Fibroblast of lung (primary cell): ENCODE measurements at regions not wholly inside any gene's neighbourhood (a gene's known extent, or its start where the extent isn't known, plus 50 kb on each side); places are given as distances from the start of the nearest gene placed in this dataset.
"Not testable (repeated sequence)": the region's sequence is repeated elsewhere in the genome, so short reads cannot be mapped to it uniquely, and the experiment has no call there.

ENCODE experiments used
- DNase-seq, 2 donors: peaks; one replicate each; pipeline versions ENCODE4 v3.0.0 to v3.0.0-alpha.2; 2010; ENCODE audit warnings: low read depth in 2 of 2
- H2AFZ ChIP-seq: 2 replicates; pipeline ENCODE4 v1.5.1; 2012; ENCODE audit warnings: low read length, control low read depth, inconsistent platforms
- H3K27ac ChIP-seq: 2 replicates; pipeline ENCODE4 v1.5.1; 2011; ENCODE audit warnings: low read length, control low read depth; ENCODE audit not compliant: insufficient read depth
- H3K27me3 ChIP-seq: 2 replicates; pipeline ENCODE4 v1.5.1; 2011; ENCODE audit warnings: mild to moderate bottlenecking, low read length; ENCODE audit not compliant: control insufficient read depth, insufficient read depth
- H3K36me3 ChIP-seq: 2 replicates; pipeline ENCODE4 v1.5.1; 2011; ENCODE audit warnings: low read length; ENCODE audit not compliant: control insufficient read depth, insufficient read depth
- H3K4me1 ChIP-seq: 2 replicates; pipeline ENCODE4 v1.5.1; 2011; ENCODE audit warnings: low read length; ENCODE audit not compliant: control insufficient read depth, insufficient read depth; ENCODE audit errors: extremely low read depth
- H3K4me2 ChIP-seq: 2 replicates; pipeline ENCODE4 v1.5.1; 2011; ENCODE audit warnings: low read length, control low read depth; ENCODE audit not compliant: insufficient read depth; ENCODE audit errors: extremely low read depth
- H3K4me3 ChIP-seq, 4 experiments: fragments of 200-600 bp in 1 of 4; sonication (generic) in 1 of 4; replicated peaks in 1 of 4; 2 replicates each; pipeline ENCODE4 v1.5.1; 2011 to 2016; ENCODE audit warnings: low read length in 4 of 4, low read depth in 3 of 4, mild to moderate bottlenecking in 3 of 4, control low read depth in 2 of 4, inconsistent platforms in 1 of 4, mixed read lengths in 1 of 4; ENCODE audit not compliant: insufficient read depth in 1 of 4; ENCODE audit errors: control extremely low read depth in 1 of 4
- H3K79me2 ChIP-seq: 2 replicates; pipeline ENCODE4 v1.5.1; 2012; ENCODE audit warnings: mild to moderate bottlenecking, low read length, inconsistent platforms; ENCODE audit not compliant: control insufficient read depth, insufficient read depth
- H3K9ac ChIP-seq: 2 replicates; pipeline ENCODE4 v1.5.1; 2011; ENCODE audit warnings: mild to moderate bottlenecking, low read length, control low read depth; ENCODE audit not compliant: insufficient read depth
- H3K9me3 ChIP-seq: 2 replicates; pipeline ENCODE4 v1.5.1; 2012; ENCODE audit warnings: low read depth, low read length; ENCODE audit not compliant: control insufficient read depth, insufficient read depth
- H4K20me1 ChIP-seq: 2 replicates; pipeline ENCODE4 v1.5.1; 2011; ENCODE audit warnings: low read length; ENCODE audit not compliant: control insufficient read depth, insufficient read depth; ENCODE audit errors: extremely low read depth
- EZH2 ChIP-seq: IDR thresholded peaks from 2 replicates; pipeline ENCODE4 v1.5.1; 2012; ENCODE audit warnings: low read length, control low read depth, mild to moderate bottlenecking; ENCODE audit errors: missing control alignments
- TF ChIP-seq, protein P1 (sequence below), 2 donors: IDR thresholded peaks in 1 of 2; conservative IDR thresholded peaks in 1 of 2; 1 replicate in 1 of 2; 2 replicates in 1 of 2; pipeline ENCODE4 v1.5.1; 2011 to 2012; ENCODE audit warnings: low read length in 2 of 2, control low read depth in 1 of 2, inconsistent platforms in 1 of 2, low read depth in 1 of 2, mild to moderate bottlenecking in 1 of 2

- Histone ChIP-seq H3K27me3 (peaks cover 12% of the 10 kb centered on the region), H2AFZ (no peak overlapping the region), H3K79me2 (no peaks in the 10 kb centered on the region), H3K36me3 (no peaks in the 10 kb centered on the region), H3K27ac (no peak overlapping the region), H4K20me1 (no peaks in the 10 kb centered on the region), H3K4me1 (no peaks in the 10 kb centered on the region), H3K9me3 (no peaks in the 10 kb centered on the region), H3K4me3 (no peak overlapping the region), H3K4me2 (no peak overlapping the region), H3K9ac (no peak overlapping the region)
- no peak for TF ChIP-seq EZH2
- TF ChIP-seq, protein P1, sequence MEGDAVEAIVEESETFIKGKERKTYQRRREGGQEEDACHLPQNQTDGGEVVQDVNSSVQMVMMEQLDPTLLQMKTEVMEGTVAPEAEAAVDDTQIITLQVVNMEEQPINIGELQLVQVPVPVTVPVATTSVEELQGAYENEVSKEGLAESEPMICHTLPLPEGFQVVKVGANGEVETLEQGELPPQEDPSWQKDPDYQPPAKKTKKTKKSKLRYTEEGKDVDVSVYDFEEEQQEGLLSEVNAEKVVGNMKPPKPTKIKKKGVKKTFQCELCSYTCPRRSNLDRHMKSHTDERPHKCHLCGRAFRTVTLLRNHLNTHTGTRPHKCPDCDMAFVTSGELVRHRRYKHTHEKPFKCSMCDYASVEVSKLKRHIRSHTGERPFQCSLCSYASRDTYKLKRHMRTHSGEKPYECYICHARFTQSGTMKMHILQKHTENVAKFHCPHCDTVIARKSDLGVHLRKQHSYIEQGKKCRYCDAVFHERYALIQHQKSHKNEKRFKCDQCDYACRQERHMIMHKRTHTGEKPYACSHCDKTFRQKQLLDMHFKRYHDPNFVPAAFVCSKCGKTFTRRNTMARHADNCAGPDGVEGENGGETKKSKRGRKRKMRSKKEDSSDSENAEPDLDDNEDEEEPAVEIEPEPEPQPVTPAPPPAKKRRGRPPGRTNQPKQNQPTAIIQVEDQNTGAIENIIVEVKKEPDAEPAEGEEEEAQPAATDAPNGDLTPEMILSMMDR (conservative IDR thresholded peaks at IDR 0.05 in 1 of 2, IDR thresholded peaks at IDR 0.05 in 1 of 2; ENCODE audit: low read depth in 1 of 2, low read length in 2 of 2) = no peak
- DNase-seq = no peak
These were observed 73.0 kb upstream of the RGPD5 start for GRCh38 chr2:109721135-109721534.

DNA sequence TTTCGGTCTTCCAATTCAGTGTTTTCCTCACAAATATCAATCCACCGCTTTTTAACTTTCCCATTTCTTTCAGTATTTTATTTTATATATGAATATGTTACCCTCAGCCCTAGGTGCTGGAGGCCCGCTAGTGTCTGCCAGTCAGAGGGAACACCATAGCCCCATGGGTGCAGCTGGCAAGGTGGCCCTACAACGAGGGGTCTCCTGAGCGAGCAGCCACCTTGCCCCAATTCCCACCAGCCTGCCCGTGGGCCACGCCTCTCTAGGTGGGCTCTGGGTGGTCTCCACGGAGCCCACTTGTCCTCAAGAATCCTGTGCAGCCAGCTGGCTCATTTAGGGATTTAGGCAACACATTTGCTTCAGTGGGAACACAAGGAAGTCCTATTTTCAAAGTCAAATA is 72.5 kb upstream of the RGPD5 start:
- peaks cover 14% of the 10 kb centered on the region for H3K27me3 ChIP-seq
- H4K20me1 ChIP-seq = no peaks in the 10 kb centered on the region
- H3K9me3 ChIP-seq = no peaks in the 10 kb centered on the region
- no peak overlapping the region for H3K27ac ChIP-seq
- no peak overlapping the region for H3K4me2 ChIP-seq
- no peaks in the 10 kb centered on the region for H3K36me3 ChIP-seq
- no peak for TF ChIP-seq EZH2
- TF ChIP-seq, protein P1 (conservative IDR thresholded peaks at IDR 0.05 in 1 of 2, IDR thresholded peaks at IDR 0.05 in 1 of 2; ENCODE audit: low read depth in 1 of 2, low read length in 2 of 2) = no peak
- H3K4me3 ChIP-seq = no peak overlapping the region
- no peak for DNase-seq
- H3K9ac ChIP-seq = no peak overlapping the region
- no peaks in the 10 kb centered on the region for H3K4me1 ChIP-seq
- no peaks in the 10 kb centered on the region for H3K79me2 ChIP-seq
- H2AFZ ChIP-seq = no peak overlapping the region

DNA sequence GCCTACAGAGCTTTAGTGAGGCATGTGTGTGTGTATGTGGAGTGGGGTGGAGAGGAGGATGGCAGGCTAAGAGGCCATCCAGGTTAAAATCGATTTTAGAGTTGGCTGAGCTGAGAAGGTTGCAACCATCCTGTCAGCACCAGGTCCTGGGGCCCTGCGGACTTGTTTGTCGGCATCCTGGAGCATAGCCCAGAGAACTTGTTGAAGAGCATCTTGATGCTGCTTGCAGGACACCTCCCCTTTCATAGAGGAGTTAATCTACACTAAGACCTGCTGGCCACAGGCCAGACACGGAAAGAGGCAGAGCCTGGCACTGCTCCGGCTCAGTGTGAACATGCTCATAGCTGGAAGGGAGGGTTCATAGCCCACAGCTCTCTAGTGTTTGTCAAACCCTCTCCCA is 72.1 kb upstream of the RGPD5 start:
- H3K4me2 ChIP-seq = no peak overlapping the region
- no peaks in the 10 kb centered on the region for H3K36me3 ChIP-seq
- peaks cover 16% of the 10 kb centered on the region for H3K27me3 ChIP-seq
- H3K9ac ChIP-seq = no peak overlapping the region
- H3K79me2 ChIP-seq = no peaks in the 10 kb centered on the region
- no peak overlapping the region for H2AFZ ChIP-seq
- TF ChIP-seq, protein P1 (conservative IDR thresholded peaks at IDR 0.05 in 1 of 2, IDR thresholded peaks at IDR 0.05 in 1 of 2; ENCODE audit: low read depth in 1 of 2, low read length in 2 of 2) = no peak
- H3K4me3 ChIP-seq = no peak overlapping the region
- H4K20me1 ChIP-seq = no peaks in the 10 kb centered on the region
- no peaks in the 10 kb centered on the region for H3K9me3 ChIP-seq
- no peak overlapping the region for H3K27ac ChIP-seq
- DNase-seq = no peak
- no peaks in the 10 kb centered on the region for H3K4me1 ChIP-seq

GRCh38 chr2:109722640-109723039 is 71.5 kb upstream of the RGPD5 start:
- H3K36me3 ChIP-seq, H3K9ac ChIP-seq, H3K4me3 ChIP-seq, H3K79me2 ChIP-seq, H3K9me3 ChIP-seq, H4K20me1 ChIP-seq, H2AFZ ChIP-seq, H3K4me2 ChIP-seq, H3K27ac ChIP-seq, DNase-seq, H3K4me1 ChIP-seq: not testable (repeated sequence)
- H3K27me3 ChIP-seq = peaks cover 18% of the 10 kb centered on the region

- peaks cover 15% of the 10 kb centered on the region for H3K27me3 ChIP-seq
- not testable (repeated sequence) for H3K9me3 ChIP-seq, DNase-seq, H3K4me2 ChIP-seq, H3K4me3 ChIP-seq, H3K27ac ChIP-seq, H4K20me1 ChIP-seq, H3K36me3 ChIP-seq, H3K79me2 ChIP-seq, H3K4me1 ChIP-seq, H2AFZ ChIP-seq, H3K9ac ChIP-seq
These were observed 71.0 kb upstream of the RGPD5 start for GRCh38 chr2:109723153-109723552.
